Esophagus muscularis mucosa (tissue), 4 donors: ENCODE measurements at regions not wholly inside any gene's neighbourhood (a gene's known extent, or its start where the extent isn't known, plus 50 kb on each side); places are given as distances from the start of the nearest gene placed in this dataset.
A peak's percentile ranks its signal among the peaks of the same experiment; 100 is the strongest.

Experiments
- DNase-seq: peaks from one replicate; pipeline ENCODE4 v3.0.0-alpha.2; 2017; ENCODE audit errors: extremely low spot score
- H3K27ac ChIP-seq, 4 donors: fragments of 200-600 bp; sonication (generic); replicated peaks in 1 of 4; 1 replicate in 3 of 4; 2 replicates in 1 of 4; pipeline ENCODE4 v1.5.1; 2016 to 2019; ENCODE audit warnings: mild to moderate bottlenecking in 1 of 4
- H3K27me3 ChIP-seq, 4 donors: fragments of 200-600 bp; sonication (generic); one replicate each; pipeline versions ENCODE4 v1.5.1 to v1.6.0; 2016 to 2019
- H3K36me3 ChIP-seq, 4 donors: fragments of 200-600 bp; sonication (generic); one replicate each; pipeline ENCODE4 v1.5.1; 2016 to 2019
- H3K4me1 ChIP-seq, 4 donors: fragments of 200-600 bp; sonication (generic); one replicate each; pipeline ENCODE4 v1.5.1; 2016 to 2019
- H3K4me3 ChIP-seq, 4 donors: fragments of 200-600 bp; sonication (generic); 1 replicate in 2 of 4; 2 replicates in 2 of 4; pipeline ENCODE4 v1.5.1; 2016 to 2019; ENCODE audit warnings: mild to moderate bottlenecking in 4 of 4, moderate library complexity in 1 of 4
- H3K9me3 ChIP-seq, 4 donors: fragments of 200-600 bp; sonication (generic); 1 replicate in 3 of 4; 2 replicates in 1 of 4; pipeline ENCODE4 v1.5.1; 2016 to 2019
- EP300 ChIP-seq: sonication (generic); formaldehyde crosslinking; IDR thresholded peaks from one replicate; pipeline ENCODE4 v1.6.1; 2017; ENCODE audit warnings: antibody characterized with exemption
- POLR2A ChIP-seq: fragments of 450-650 bp; IDR thresholded peaks from one replicate; pipeline ENCODE4 v1.6.1; 2017; ENCODE audit warnings: antibody characterized with exemption, moderate library complexity, mild to moderate bottlenecking, low read depth
- POLR2AphosphoS5 ChIP-seq, 2 donors: sonication (generic); formaldehyde crosslinking; IDR thresholded peaks; one replicate each; pipeline ENCODE4 v1.6.1; 2017; ENCODE audit warnings: antibody characterized with exemption in 2 of 2
- WGBS: methylation state at CpG from one replicate; pipeline ENCODE4 v1.1.5; 2018; 5-methylcytosine and 5-hydroxymethylcytosine counted together
- intact Hi-C: fragments of 100-400 bp; cut with DNase I; formaldehyde crosslinking; loops from one replicate; pipeline ENCODE4 v1.15.1; 2023
- TF ChIP-seq, protein P1 (sequence below), 3 experiments: fragments of 200-600 bp in 2 of 3; fragments of 450-650 bp in 1 of 3; sonication (generic) in 2 of 3; IDR thresholded peaks; one replicate each; pipeline ENCODE4 v1.5.1; 2017 to 2019; ENCODE audit warnings: antibody characterized with exemption in 3 of 3, mild to moderate bottlenecking in 2 of 3, moderate library complexity in 1 of 3

GRCh38 chr2:215782965-215783364 is 230.4 kb downstream of the MREG start:
- no peak for DNase-seq
- TF ChIP-seq POLR2A = no peak
- TF ChIP-seq, protein P1, sequence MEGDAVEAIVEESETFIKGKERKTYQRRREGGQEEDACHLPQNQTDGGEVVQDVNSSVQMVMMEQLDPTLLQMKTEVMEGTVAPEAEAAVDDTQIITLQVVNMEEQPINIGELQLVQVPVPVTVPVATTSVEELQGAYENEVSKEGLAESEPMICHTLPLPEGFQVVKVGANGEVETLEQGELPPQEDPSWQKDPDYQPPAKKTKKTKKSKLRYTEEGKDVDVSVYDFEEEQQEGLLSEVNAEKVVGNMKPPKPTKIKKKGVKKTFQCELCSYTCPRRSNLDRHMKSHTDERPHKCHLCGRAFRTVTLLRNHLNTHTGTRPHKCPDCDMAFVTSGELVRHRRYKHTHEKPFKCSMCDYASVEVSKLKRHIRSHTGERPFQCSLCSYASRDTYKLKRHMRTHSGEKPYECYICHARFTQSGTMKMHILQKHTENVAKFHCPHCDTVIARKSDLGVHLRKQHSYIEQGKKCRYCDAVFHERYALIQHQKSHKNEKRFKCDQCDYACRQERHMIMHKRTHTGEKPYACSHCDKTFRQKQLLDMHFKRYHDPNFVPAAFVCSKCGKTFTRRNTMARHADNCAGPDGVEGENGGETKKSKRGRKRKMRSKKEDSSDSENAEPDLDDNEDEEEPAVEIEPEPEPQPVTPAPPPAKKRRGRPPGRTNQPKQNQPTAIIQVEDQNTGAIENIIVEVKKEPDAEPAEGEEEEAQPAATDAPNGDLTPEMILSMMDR (IDR thresholded peaks at IDR 0.05) = peak in 1 of 3 experiments; percentile 3
- no peak overlapping the region for H3K4me3 ChIP-seq
- H3K4me1 ChIP-seq = peaks cover 0 to 57% (median 52%) of the 10 kb centered on the region in 4 donors
- H3K36me3 ChIP-seq = no peaks in the 10 kb centered on the region
- intact Hi-C loops = no loop called here
- H3K9me3 ChIP-seq = no peaks in the 10 kb centered on the region
- WGBS = 100% methylated on average over 2 of the region's 2 CpGs
- no peaks in the 10 kb centered on the region for H3K27me3 ChIP-seq
- H3K27ac ChIP-seq = peak overlapping the region; percentile 67 to 73 (median 70)

DNA sequence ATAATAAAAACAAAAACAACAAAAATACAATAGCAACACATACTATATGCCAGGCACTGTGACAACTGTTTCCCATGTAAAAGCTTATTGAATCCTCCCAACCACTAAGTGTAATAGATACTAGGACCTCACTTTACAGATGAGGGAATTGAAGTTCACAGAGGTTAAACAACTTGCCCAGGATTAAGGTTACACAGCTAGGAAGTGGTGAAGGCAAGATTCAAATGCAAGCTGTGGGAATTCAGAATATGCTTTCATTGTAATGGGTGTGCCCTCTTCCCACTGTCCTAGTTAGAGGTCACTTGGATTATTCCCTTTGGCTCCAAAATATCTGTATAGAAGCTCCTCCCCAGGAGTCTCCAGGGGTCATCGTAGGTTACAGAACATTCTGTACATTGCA is 231.1 kb downstream of the MREG start:
- no peak for DNase-seq
- Histone ChIP-seq H3K27ac (peak overlapping the region; percentile 37 to 73 (median 68)), H3K36me3 (no peaks in the 10 kb centered on the region), H3K9me3 (no peaks in the 10 kb centered on the region), H3K4me3 (no peak overlapping the region), H3K4me1 (peaks cover 1 to 61% (median 57%) of the 10 kb centered on the region in 4 donors), H3K27me3 (no peaks in the 10 kb centered on the region)
- intact Hi-C loops = no loop called here
- 100% methylated on average over 1 of the region's 1 CpG for WGBS
- TF ChIP-seq, protein P1 (IDR thresholded peaks at IDR 0.05) = no peak
- TF ChIP-seq EP300 = no peak
- no peak for TF ChIP-seq POLR2AphosphoS5 (IDR thresholded peaks at IDR 0.05)

DNA sequence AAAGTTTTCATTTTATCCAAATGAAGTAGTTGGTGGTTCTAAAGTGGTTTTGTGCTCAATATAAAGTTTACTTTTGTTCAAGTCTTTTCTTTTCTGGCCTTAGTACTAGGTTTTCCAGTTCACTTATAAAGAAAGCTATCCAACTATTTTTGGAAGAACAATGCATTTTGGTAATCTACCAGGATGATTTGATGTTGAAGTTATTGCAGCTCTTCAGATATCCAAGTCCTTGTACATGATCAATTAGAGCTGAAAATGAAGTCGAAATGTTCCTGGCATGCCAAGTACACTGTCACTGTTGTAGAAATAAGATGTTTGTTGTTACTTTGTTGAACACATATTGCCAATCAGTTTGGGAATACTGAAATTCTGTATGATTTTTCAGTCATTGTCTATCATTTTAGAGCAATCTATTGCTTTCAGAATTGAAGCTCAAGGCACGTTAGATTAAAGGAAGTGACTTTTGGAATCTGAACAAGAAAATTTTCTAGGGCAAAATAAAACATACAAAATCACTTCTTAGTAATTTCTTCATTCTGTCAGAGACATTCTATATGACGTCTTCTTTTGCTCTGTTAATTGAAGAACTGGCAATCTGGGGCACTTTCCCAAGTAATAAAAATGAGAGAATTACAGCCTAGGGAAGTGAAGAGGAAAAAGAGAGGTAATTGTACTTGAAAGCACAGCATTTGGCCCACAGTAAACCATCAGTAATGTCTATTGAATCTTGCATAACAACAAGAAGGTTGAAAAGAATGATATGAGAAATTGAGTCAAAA is 232.3 kb downstream of the MREG start:
- TF ChIP-seq POLR2AphosphoS5 (IDR thresholded peaks at IDR 0.05) (no peak), POLR2A (no peak), EP300 (no peak)
- TF ChIP-seq, protein P1 (IDR thresholded peaks at IDR 0.05) = no peak
- H3K4me3 ChIP-seq = no peak overlapping the region
- no peaks in the 10 kb centered on the region for H3K27me3 ChIP-seq
- no peaks in the 10 kb centered on the region for H3K36me3 ChIP-seq
- intact Hi-C loops = no loop called here
- peaks cover 3 to 71% (median 62%) of the 10 kb centered on the region in 4 donors for H3K4me1 ChIP-seq
- H3K27ac ChIP-seq = peak overlapping the region in 3 of 4 donors; percentile 67 to 73 (median 68)
- WGBS = 52% methylated on average over 3 of the region's 3 CpGs
- no peak for DNase-seq
- H3K9me3 ChIP-seq = no peaks in the 10 kb centered on the region

DNA sequence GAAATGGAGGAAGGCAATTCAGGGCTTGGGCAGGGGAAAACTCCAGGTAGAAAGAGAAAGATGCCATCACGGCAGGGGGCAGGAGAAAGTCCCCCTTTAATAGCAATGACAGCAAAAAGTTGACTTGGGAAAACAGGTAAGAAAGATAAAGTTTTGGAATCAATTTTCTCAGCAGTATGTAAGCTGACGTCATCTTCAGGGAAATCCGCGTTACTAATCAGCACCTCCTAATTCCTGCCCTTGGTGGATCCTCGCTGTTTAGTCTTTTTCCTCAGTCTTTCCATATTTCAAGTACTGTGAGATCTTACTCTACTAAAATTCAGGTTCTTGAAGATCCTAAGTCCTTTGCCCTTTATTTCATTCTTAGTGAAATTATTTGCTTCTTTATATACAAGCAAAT is 233.0 kb downstream of the MREG start:
- Histone ChIP-seq H3K27ac (peak overlapping the region in 3 of 4 donors; percentile 31 to 73 (median 67)), H3K4me3 (no peak overlapping the region), H3K9me3 (no peaks in the 10 kb centered on the region), H3K27me3 (no peaks in the 10 kb centered on the region), H3K36me3 (no peaks in the 10 kb centered on the region), H3K4me1 (peaks cover 3 to 73% (median 64%) of the 10 kb centered on the region in 4 donors)
- intact Hi-C loops = no loop called here
- no peak for DNase-seq
- TF ChIP-seq EP300 = no peak
- TF ChIP-seq, protein P1 (IDR thresholded peaks at IDR 0.05) = no peak
- no peak for TF ChIP-seq POLR2AphosphoS5 (IDR thresholded peaks at IDR 0.05)
- TF ChIP-seq POLR2A = no peak
- 72% methylated on average over 5 of the region's 5 CpGs for WGBS
